Chondrocyte (in vitro differentiated cells): ENCODE measurements at regions not wholly inside any gene's neighbourhood (a gene's known extent, or its start where the extent isn't known, plus 50 kb on each side); places are given as distances from the start of the nearest gene placed in this dataset.

Experiments used
- DNase-seq: peaks from one replicate; pipeline ENCODE4 v3.0.0; 2021; ENCODE audit warnings: mixed read lengths, low spot score
- H3K27ac Mint-ChIP-seq: one replicate; pipeline ENCODE4 v1.8.0; 2021; ENCODE audit warnings: mild to moderate bottlenecking, moderate library complexity, mixed read lengths; ENCODE audit not compliant: unreplicated experiment
- H3K27me3 Mint-ChIP-seq: 2 replicates; pipeline ENCODE4 v1.8.0; 2021; ENCODE audit warnings: low read depth, mixed read lengths
- H3K36me3 Mint-ChIP-seq: 2 replicates; pipeline ENCODE4 v1.8.0; 2021; ENCODE audit warnings: low read depth, mixed read lengths
- H3K4me1 Mint-ChIP-seq: 2 replicates; pipeline ENCODE4 v1.8.0; 2021; ENCODE audit warnings: low read depth, mild to moderate bottlenecking, mixed read lengths
- H3K4me3 Mint-ChIP-seq: one replicate; pipeline ENCODE4 v1.8.0; 2021; ENCODE audit warnings: mild to moderate bottlenecking, moderate library complexity, mixed read lengths; ENCODE audit not compliant: unreplicated experiment
- H3K9me3 Mint-ChIP-seq: 2 replicates; pipeline ENCODE4 v1.8.0; 2021; ENCODE audit warnings: low read depth, mixed read lengths
- CTCF ChIP-seq: fragments of 200-600 bp; sonication (generic); IDR thresholded peaks from 2 replicates; pipeline ENCODE4 v1.5.0; 2021; ENCODE audit warnings: antibody characterized with exemption, mild to moderate bottlenecking, moderate library complexity

- Mint-ChIP-seq H3K4me3 (no peak overlapping the region), H3K4me1 (peaks cover 15% of the 10 kb centered on the region), H3K27me3 (no peaks in the 10 kb centered on the region), H3K27ac (no peak overlapping the region), H3K36me3 (no peaks in the 10 kb centered on the region), H3K9me3 (peaks cover 4% of the 10 kb centered on the region)
- no peak for TF ChIP-seq CTCF
- no peak for DNase-seq
These were observed 621.4 kb upstream of the DIPK2B start for GRCh38 chrX:45822124-45822523.

GRCh38 chrX:45818913-45819312 lies 618.2 kb upstream of the DIPK2B start:
- Mint-ChIP-seq H3K4me1 (peaks cover 6% of the 10 kb centered on the region), H3K9me3 (peaks cover 7% of the 10 kb centered on the region), H3K36me3 (no peaks in the 10 kb centered on the region), H3K27ac (no peak overlapping the region), H3K4me3 (no peak overlapping the region), H3K27me3 (no peaks in the 10 kb centered on the region)
- no peak for TF ChIP-seq CTCF
- no peak for DNase-seq

GRCh38 chrX:45815441-45815840 lies 614.8 kb upstream of the DIPK2B start:
- TF ChIP-seq CTCF: no peak
- H3K4me3 Mint-ChIP-seq: no peak overlapping the region
- peaks cover 7% of the 10 kb centered on the region for H3K9me3 Mint-ChIP-seq
- H3K27me3 Mint-ChIP-seq: no peaks in the 10 kb centered on the region
- H3K27ac Mint-ChIP-seq: no peak overlapping the region
- H3K4me1 Mint-ChIP-seq: no peaks in the 10 kb centered on the region
- DNase-seq: no peak
- H3K36me3 Mint-ChIP-seq: no peaks in the 10 kb centered on the region

GRCh38 chrX:45811326-45811725 lies 610.6 kb upstream of the DIPK2B start:
- peaks cover 3% of the 10 kb centered on the region for H3K9me3 Mint-ChIP-seq
- no peak overlapping the region for H3K4me3 Mint-ChIP-seq
- no peak for DNase-seq
- H3K27ac Mint-ChIP-seq: no peak overlapping the region
- peaks cover 35% of the 10 kb centered on the region for H3K4me1 Mint-ChIP-seq
- no peak for TF ChIP-seq CTCF
- H3K27me3 Mint-ChIP-seq: no peaks in the 10 kb centered on the region
- no peaks in the 10 kb centered on the region for H3K36me3 Mint-ChIP-seq

GRCh38 chrX:45807572-45808425 lies 607.1 kb upstream of the DIPK2B start:
- Mint-ChIP-seq H3K36me3 (no peaks in the 10 kb centered on the region), H3K4me1 (peaks cover 58% of the 10 kb centered on the region), H3K4me3 (peak overlapping the region; percentile 49), H3K27me3 (no peaks in the 10 kb centered on the region), H3K9me3 (peaks cover 3% of the 10 kb centered on the region), H3K27ac (peak overlapping the region; percentile 91)
- no peak for TF ChIP-seq CTCF
- DNase-seq: no peak
